GM04504 (cell line): ENCODE measurements at regions not wholly inside any gene's neighbourhood (a gene's known extent, or its start where the extent isn't known, plus 50 kb on each side); places are given as distances from the start of the nearest gene placed in this dataset.
"Not testable (repeated sequence)": the region's sequence is repeated elsewhere in the genome, so short reads cannot be mapped to it uniquely, and the experiment has no call there.

Experiments
- DNase-seq: peaks from one replicate; pipeline ENCODE4 v3.0.0-alpha.2; 2012; ENCODE audit warnings: low read depth

DNA sequence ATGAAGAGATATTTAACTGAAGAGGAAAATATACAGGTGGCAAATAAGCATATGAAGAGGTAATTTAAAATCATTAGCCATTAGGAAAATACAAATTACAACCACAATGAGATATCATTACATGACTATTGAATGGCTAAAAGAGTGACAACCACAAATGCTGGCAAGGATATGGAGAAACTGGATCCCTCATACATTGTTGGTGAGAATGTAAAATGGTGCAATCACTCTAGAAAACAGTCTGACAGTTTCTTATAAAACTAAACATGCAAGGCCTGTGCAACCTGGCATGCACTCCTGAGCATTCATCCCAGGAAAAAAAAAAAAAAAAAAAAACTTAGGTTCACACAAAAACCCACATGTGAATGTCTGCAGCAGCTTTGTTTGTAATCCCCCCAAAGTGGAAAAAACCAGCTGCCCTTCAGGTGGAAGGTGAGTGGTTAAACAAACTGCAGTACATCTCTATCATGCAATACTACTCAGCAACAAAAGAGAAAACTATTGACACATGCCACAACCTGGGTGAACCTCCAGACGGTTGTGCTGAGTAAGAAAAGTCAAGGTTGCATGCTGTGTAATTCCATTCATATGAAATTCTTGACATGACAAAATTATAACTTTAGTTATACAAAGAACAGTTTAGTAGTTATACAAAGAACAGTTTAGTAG, 189.2 kb upstream of the IRF2BP2 start:
- DNase-seq: not testable (repeated sequence)

GRCh38 chr1:234797216-234797615, 187.2 kb upstream of the IRF2BP2 start:
- DNase-seq: not testable (repeated sequence)

DNA sequence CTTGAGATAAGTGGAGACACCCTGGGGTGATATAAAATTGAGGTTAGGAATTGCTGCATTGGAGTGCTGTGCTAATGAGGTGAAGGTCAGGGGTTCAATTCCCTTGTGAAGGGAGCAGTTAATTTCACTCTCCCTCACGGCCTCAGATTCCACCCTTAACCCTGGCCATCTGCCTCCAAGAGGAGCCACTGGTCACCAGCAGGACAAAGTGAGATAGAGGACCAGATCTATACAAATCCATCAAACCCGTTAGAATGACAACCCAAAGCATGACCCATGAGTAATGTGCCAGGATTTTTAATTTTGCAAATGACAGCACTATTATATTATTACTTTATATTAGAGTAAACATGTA, 186.4 kb upstream of the IRF2BP2 start:
- not testable (repeated sequence) for DNase-seq

DNA sequence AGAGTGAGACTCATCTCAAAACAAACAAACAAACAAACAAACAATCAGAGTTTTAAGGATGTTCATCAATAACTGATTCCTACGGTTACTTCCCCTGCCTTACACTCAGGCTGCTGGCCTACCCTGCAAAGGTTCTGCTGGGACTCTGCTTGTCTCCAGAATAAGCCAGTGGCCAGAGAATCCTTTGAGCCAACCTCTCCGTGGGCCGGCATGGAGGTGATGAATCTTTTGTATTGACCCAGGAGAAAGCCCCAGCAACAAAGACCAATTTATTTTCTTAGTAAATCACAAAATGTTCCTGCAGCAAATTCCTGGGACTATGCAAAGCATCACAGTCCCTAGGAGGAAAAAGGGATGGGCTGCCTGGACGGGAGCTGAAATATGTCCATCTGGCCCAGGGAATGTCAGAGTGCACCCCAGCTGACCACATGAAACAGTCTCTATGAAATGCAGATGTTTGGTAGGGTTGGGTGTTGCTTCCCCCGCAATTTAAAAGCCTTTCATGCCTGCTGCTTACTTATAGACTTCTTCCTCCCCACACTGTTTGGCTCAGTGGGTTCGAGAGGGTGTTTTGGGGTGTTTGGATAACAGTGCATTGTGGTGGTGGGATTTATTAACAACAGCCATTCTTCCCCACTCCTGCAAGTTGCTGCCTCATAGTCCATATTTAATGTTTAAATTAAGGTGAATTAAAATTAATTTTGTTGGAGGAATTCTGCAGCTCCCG, 185.9 kb upstream of the IRF2BP2 start:
- DNase-seq: not testable (repeated sequence)

DNA sequence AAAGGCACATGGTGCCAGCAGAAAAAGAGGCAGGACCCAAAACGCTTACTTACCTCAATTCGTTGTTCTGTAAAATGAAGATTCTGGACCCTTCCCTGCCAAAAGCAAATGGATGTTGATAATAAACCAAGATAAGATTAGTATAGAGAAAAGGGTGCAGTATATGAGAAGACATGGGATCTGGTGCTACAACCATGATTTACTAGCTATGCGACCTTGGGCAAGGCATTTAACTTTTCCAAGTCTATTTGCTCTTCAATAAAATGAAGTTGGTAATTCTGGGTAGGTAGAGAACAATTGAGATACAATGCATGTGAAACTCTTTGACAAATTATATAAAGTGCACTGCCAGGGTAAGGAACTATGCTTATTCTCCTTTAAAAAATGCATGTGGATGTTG, 185.0 kb upstream of the IRF2BP2 start:
- not testable (repeated sequence) for DNase-seq

DNA sequence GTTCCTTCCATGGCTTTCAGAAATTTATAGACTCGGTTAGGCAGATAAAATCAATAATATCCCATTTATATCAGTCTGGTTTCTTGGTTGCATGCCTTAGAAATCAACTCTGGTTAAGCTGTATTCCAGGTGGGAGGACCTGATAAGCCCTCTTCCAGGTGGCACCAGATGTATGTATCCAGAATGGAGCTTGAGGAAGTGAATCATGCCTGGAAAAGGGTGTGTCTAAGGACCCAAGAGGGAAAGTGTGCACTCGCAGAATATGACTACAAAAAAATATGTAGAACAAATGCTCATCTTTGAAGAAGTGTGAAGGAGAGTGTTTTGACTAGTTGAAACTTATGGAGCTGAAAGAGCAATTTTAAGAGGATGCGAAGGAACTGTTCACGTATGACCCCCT, 184.5 kb upstream of the IRF2BP2 start:
- not testable (repeated sequence) for DNase-seq

DNA sequence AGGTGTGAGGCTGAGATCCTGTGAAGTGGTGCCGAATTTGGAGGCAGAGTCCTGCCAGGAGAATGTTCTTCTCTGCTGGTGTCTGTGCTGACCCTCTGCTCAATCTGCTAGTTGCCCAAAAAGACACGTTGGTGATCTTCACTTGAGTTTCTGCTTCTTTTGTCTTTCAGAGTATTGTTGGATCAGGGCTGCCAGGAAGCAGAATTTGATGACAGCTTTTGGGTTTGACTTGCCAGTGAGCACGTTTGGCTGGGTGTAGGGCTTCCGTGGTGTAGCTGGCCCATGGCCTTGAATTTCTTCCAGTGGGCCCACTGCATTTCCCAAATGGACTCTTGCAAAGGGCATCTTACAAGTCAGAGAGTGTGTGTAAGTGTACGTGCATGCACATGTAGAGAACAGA, 183.9 kb upstream of the IRF2BP2 start:
- DNase-seq: not testable (repeated sequence)

GRCh38 chr1:234792221-234792864, 182.4 kb upstream of the IRF2BP2 start:
- DNase-seq: not testable (repeated sequence)

- DNase-seq: not testable (repeated sequence)
Observed at GRCh38 chr1:234791615-234792014, 181.6 kb upstream of the IRF2BP2 start.

- DNase-seq: not testable (repeated sequence)
Observed at GRCh38 chr1:234790333-234790732, 180.4 kb upstream of the IRF2BP2 start.

- DNase-seq: not testable (repeated sequence)
Observed at GRCh38 chr1:234787011-234787584, 177.1 kb upstream of the IRF2BP2 start.

DNA sequence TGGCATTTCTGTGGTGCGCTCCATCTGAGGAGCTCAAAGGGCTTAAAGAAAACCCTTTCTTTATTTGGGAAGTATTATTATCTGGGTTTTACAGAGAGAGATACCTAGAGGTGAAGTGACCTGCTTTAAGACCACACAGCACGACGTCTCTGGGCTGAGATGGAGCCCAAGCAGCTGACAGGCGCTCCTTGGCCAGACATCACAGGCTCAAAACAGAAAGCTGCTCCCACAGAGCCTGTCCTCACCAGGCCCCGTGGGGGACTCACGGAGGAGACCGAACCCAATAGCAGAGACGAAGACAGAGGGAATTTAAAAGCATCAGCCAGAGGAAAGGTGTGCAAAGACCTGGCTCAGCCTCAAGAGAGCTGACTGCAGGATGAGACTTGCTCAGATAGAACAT, 175.9 kb upstream of the IRF2BP2 start:
- DNase-seq: not testable (repeated sequence)

DNA sequence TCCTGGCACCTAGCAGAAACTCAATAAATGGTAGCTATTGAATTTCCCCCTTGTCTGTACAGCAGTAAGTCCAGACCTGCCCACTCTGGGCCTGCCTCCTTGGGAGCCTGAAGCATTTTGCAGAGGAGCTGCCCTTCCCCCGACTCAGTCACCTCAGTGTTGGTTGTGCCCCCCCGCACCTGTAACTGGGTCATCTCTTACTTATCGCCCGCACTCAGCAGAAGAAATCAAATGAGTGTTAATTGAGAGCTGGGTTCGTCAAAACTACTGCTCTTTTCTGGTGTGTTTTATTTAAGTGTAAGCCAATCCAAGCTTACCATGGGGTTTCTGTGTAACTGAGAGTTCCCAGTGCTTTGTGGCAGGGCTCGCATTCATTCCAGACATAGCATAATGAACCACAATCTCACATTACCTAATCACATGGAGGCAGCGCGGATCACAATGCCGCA, 175.5 kb upstream of the IRF2BP2 start:
- not testable (repeated sequence) for DNase-seq

DNA sequence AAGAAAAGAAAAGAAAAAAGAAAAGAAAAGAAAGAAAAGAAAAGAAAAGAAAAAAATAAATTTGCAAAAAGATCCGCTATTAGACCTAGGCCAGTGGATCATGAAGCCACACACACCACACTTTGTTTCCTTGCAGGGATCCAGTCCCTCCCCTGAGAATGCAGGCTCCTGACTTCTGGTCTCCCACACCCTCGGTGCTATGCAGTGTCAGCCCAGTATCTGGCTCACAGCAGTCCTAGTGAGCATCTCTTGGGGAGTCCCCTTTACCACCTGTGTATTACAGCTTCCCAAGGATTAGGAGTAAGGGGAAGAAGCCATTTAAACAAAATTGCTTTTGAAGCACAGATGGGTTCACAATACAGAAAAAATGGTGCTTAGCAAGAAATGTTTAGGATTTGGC, 174.1 kb upstream of the IRF2BP2 start:
- not testable (repeated sequence) for DNase-seq

DNA sequence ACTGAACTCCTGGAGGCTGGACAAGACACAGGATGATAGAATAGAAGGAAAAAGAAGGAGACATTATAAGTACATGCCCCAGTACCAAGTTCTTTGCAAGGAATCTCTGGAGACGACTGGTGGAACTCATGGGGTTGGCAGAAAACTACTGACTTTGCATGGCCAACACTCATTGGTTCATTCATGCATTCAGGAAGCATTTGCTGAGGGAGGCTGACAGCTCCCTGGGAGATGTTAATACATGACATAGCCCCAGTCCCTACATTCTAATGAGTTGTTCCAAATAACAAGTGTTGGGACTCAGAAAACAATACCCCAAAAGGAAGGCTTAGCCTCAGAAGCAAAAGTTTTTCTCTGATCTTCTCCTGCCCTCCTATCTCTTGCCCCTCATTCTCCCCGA, 172.8 kb upstream of the IRF2BP2 start:
- no peak for DNase-seq

DNA sequence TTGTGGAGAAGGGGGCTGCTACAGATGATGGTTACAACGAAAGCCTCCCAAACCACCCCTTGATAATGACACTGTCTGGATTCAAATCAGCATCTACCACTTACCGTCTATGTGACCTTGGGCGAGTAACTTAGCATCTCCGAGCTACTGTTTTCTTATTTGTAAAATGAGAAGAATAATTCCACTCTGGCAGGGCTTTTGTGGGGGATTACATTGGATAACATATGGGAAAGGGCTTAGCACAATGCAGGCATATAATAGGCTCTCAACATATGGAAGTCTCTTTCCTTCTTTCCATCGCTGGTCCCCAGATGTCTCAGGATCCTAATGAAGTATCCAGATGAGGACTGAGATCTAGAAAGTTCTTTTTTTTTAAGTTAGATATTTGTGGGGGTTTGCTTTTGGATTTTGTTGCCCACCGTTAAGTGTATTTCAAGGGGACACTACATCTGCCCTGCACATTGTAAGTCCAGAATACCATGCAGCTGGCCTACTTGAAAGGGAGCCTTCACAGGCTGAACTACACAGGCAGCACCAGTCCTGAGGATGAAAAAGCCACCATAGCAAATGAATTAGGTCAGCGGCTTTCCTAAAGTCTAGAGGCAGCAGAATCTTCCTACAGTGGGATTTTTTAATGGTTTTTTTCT, 172.2 kb upstream of the IRF2BP2 start:
- no peak for DNase-seq

GRCh38 chr1:234781241-234782065, 171.5 kb upstream of the IRF2BP2 start:
- DNase-seq: no peak

GRCh38 chr1:234780531-234781162, 170.7 kb upstream of the IRF2BP2 start:
- DNase-seq: no peak

DNA sequence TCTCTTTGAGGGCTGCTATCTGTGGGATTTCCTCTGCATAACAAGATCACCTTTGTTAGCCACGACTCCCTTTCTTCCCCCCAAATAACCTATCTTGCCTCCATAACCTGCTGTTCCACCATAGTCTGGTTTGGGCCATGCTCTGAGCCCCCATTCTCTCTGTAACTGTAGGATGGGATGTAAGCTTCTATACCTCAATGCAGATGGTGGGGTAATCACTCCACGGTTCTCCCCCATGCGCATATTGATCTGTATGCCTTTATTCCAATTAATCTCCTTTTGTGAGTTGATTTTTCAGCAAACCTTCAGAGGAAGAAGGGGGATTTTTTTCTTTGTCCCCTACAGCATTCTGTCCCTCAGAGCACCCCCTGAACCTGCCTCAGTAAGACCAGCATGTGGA, 170.1 kb upstream of the IRF2BP2 start:
- DNase-seq: no peak

- not testable (repeated sequence) for DNase-seq
Observed at GRCh38 chr1:234779600-234779999, 169.6 kb upstream of the IRF2BP2 start.

DNA sequence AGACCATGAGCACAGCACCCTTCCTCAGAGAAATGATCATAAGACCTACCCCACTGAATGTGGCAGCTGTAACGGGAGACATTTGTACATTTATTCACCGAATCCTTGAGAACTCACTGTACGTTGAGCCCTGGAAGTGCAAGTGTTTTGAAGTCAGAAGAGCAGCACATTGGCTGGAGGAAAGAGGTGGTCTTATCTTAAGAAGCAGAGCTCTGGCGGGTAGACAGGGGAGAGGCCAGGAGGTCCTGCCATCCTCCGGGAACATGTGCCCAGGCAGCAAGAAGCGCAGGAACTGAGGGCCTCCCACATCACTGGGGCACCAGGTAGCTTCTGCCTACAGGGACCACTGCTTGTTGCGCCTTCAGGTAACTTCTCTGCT, 169.2 kb upstream of the IRF2BP2 start:
- DNase-seq: no peak
